ENCODE measurements at regions not wholly inside any gene's neighbourhood (a gene's known extent, or its start where the extent isn't known, plus 50 kb on each side); places are given as distances from the start of the nearest gene placed in this dataset.

- TF ChIP-seq CTCF (conservative IDR thresholded peaks at IDR 0.05; ENCODE audit: low read depth, low read length) (no peak), MXI1 (IDR thresholded peaks at IDR 0.05; ENCODE audit: borderline replicate concordance, low read depth, low read length) (no peak), POLR2A (IDR thresholded peaks at IDR 0.05; ENCODE audit: low read depth, low read length) (no peak), USF2 (IDR thresholded peaks at IDR 0.05; ENCODE audit: low read depth, low read length) (no peak), MAFK (IDR thresholded peaks at IDR 0.05; ENCODE audit: low read depth, low read length) (no peak), RAD21 (IDR thresholded peaks at IDR 0.05; ENCODE audit: low read length) (no peak), CEBPB (IDR thresholded peaks at IDR 0.05; ENCODE audit: low read depth, low read length) (no peak)
Measured at GRCh38 chr14:71286126-71286525, 378.9 kb downstream of the PCNX1 start.
